Adrenal gland (tissue), 5 donors: ENCODE measurements at regions not wholly inside any gene's neighbourhood (a gene's known extent, or its start where the extent isn't known, plus 50 kb on each side); places are given as distances from the start of the nearest gene placed in this dataset.

Source experiments
- CTCF ChIP-seq, 6 experiments: fragments of 450-650 bp in 4 of 6; fragments of 200-600 bp in 2 of 6; sonication (generic) in 1 of 6; IDR thresholded peaks; 1 replicate in 5 of 6; 2 replicates in 1 of 6; pipeline versions ENCODE4 v1.5.1 to v1.8.0; 2016 to 2021; ENCODE audit warnings: antibody characterized with exemption in 6 of 6, mild to moderate bottlenecking in 2 of 6, moderate library complexity in 1 of 6
- POLR2A ChIP-seq, 2 donors: fragments of 450-650 bp; IDR thresholded peaks; one replicate each; pipeline ENCODE4 v1.6.1; 2017; ENCODE audit warnings: antibody characterized with exemption in 2 of 2, mild to moderate bottlenecking in 2 of 2, moderate library complexity in 1 of 2
- donor health status: DM: no; HTN: no; CAD: no.

- no peak for TF ChIP-seq POLR2A (IDR thresholded peaks at IDR 0.05)
- no peak for TF ChIP-seq CTCF (IDR thresholded peaks at IDR 0.05)
Measured at GRCh38 chr9:29637471-29638237, 2064.4 kb upstream of the C9orf72 start.
